Astrocyte (in vitro differentiated cells and primary cell): ENCODE measurements at regions not wholly inside any gene's neighbourhood (a gene's known extent, or its start where the extent isn't known, plus 50 kb on each side); places are given as distances from the start of the nearest gene placed in this dataset.

Source experiments
- EZH2 ChIP-seq: IDR thresholded peaks from 2 replicates; pipeline ENCODE4 v1.6.1; 2012; ENCODE audit warnings: mild to moderate bottlenecking, low read length, inconsistent platforms; ENCODE audit not compliant: insufficient read depth
- TF ChIP-seq, protein P1 (sequence below): IDR thresholded peaks from 2 replicates; pipeline ENCODE4 v1.5.1; 2011; ENCODE audit warnings: low read depth, mild to moderate bottlenecking, inconsistent platforms, low read length, moderate library complexity; ENCODE audit not compliant: insufficient read depth

DNA sequence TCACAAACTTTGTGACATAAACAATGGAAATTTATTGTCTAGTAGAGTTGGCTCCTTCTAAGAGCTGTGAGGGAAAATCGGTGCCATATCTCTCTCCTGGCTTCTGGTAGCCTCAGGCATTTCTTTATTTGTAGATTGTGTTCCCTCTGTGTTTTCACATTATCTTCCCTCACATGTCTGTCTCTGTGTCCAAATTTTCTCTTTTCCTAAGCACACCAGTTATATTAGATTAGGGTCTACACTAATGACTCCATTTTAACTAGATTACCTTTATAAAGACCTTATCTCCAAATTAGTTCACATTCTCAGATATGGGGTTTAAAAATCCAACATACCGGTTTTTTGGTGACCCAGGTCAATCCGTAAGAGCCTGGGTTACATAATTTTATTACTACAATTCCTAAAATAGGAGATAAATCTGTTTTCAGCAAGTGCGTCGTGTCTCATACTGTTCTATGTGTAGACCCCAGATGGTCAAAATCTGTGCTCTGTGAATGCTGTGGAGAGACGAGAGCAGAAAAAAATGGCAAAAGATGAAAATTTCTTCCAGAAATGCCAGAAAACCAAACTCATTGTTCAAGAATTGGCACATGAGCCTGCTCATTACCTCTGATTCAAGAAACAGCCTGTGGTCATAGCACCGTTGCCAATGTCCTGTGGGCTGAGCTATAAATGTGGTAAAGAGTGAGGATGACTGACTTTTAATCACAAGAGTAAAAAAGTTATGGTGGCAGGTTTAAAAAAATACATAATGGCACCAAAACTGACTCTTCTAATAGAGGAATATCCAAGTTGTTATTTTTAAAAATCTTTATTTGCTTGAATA, 574.7 kb downstream of the PCDH7 start:
- TF ChIP-seq, protein P1, sequence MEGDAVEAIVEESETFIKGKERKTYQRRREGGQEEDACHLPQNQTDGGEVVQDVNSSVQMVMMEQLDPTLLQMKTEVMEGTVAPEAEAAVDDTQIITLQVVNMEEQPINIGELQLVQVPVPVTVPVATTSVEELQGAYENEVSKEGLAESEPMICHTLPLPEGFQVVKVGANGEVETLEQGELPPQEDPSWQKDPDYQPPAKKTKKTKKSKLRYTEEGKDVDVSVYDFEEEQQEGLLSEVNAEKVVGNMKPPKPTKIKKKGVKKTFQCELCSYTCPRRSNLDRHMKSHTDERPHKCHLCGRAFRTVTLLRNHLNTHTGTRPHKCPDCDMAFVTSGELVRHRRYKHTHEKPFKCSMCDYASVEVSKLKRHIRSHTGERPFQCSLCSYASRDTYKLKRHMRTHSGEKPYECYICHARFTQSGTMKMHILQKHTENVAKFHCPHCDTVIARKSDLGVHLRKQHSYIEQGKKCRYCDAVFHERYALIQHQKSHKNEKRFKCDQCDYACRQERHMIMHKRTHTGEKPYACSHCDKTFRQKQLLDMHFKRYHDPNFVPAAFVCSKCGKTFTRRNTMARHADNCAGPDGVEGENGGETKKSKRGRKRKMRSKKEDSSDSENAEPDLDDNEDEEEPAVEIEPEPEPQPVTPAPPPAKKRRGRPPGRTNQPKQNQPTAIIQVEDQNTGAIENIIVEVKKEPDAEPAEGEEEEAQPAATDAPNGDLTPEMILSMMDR = no peak
- TF ChIP-seq EZH2 = no peak
